ENCODE measurements at regions not wholly inside any gene's neighbourhood (a gene's known extent, or its start where the extent isn't known, plus 50 kb on each side); places are given as distances from the start of the nearest gene placed in this dataset.
A peak's percentile ranks its signal among the peaks of the same experiment; 100 is the strongest.

DNA sequence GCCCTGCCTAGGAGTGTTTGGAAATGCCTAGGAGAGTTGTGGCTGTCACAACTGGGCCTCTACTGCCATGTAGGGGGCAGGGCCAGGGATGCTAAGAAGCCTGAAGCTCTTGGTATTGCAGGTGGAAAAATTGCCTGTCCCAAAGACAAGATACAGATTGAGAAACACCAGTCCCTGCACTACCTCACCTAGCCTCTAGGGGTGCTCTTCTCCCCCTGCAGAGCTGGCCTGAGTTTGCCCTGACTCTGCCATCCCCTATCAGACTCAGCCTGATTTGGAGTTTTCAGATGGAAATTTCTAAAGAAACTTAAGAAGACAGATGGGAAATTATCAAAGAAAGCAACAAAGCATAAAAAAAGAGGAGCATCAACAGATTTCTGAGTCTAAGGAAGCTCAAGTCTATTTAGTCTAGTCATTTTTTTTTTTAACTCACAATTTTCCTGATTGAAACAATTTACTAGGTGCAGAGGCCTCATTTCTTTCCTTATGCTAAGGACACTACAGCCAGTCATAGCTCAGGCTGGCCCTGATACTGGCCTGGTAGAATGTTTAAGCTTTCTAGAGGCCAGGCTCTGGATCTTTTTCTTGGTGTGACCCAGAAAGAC lies 61.4 kb upstream of the LRRN2 start:
- Histone ChIP-seq H2AFZ (ENCODE audit: low read length) (no peak overlapping the region), H3K56ac (replicated peaks; ENCODE audit: insufficient read length, low read depth, low read length) (no peak overlapping the region)

More for the DNA sequence above, 61.4 kb upstream of the LRRN2 start:
- Histone ChIP-seq H2BK20ac (ENCODE audit: low read length) (no peak overlapping the region), H3K18ac (ENCODE audit: extremely low read depth, low read length) (no peak overlapping the region), H3K79me1 (ENCODE audit: low read depth, low read length) (no peaks in the 10 kb centered on the region), H3K36me3 (ENCODE audit: control insufficient read depth in 2 of 4, insufficient read depth in 4 of 4, low read length in 3 of 4) (no peaks in the 10 kb centered on the region), H2BK15ac (ENCODE audit: low read length) (no peak overlapping the region), H2AK5ac (ENCODE audit: low read depth, low read length) (no peak overlapping the region), H2BK5ac (ENCODE audit: low read depth, low read length) (no peak overlapping the region), H3K27ac (ENCODE audit: low read depth, low read length) (no peak overlapping the region), H3K9me3 (ENCODE audit: insufficient read depth in 2 of 2, low read depth in 1 of 2, low read length in 1 of 2) (no peaks in the 10 kb centered on the region), H3K79me2 (ENCODE audit: control insufficient read depth in 1 of 2, insufficient read depth in 2 of 2, low read length in 2 of 2) (no peaks in the 10 kb centered on the region), H2BK120ac (replicated peaks; ENCODE audit: low read depth, low read length) (no peak overlapping the region), H3K9ac (replicated peaks in 1 of 4; ENCODE audit: extremely low read depth in 1 of 4, low read depth in 3 of 4, low read length in 3 of 4) (no peak overlapping the region), H3K27me3 (replicated peaks in 1 of 4; ENCODE audit: control insufficient read depth in 3 of 4, extremely low read depth in 1 of 4, insufficient read depth in 3 of 4, low read length in 3 of 4) (no peaks in the 10 kb centered on the region), H4K20me1 (replicated peaks in 1 of 2; ENCODE audit: control insufficient read depth in 1 of 2, insufficient read depth in 2 of 2, low read length in 2 of 2) (no peaks in the 10 kb centered on the region), H4K8ac (ENCODE audit: extremely low read depth, insufficient read depth, low read length) (no peak overlapping the region), H3K4me2 (ENCODE audit: insufficient read depth in 1 of 2, low read depth in 2 of 2, low read length in 2 of 2) (no peak overlapping the region), H3K4me3 (ENCODE audit: extremely low read depth in 1 of 4, insufficient read depth in 2 of 4, low read depth in 3 of 4, low read length in 4 of 4) (no peak overlapping the region), H3K4me1 (replicated peaks in 1 of 4; ENCODE audit: control insufficient read depth in 3 of 4, insufficient read depth in 4 of 4, low read length in 3 of 4) (peaks cover 0 to 6% (median 4%) of the 10 kb centered on the region in 4 experiments; a peak in 5 of 7 replicates), H3K23ac (ENCODE audit: insufficient read length) (no peak overlapping the region), H3K23me2 (ENCODE audit: low read depth, low read length) (no peaks in the 10 kb centered on the region), H4K5ac (ENCODE audit: insufficient read length, low read depth, low read length) (no peak overlapping the region), H3K14ac (ENCODE audit: insufficient read length) (no peak overlapping the region), H4K91ac (replicated peaks; ENCODE audit: insufficient read length, low read length) (no peak overlapping the region), H3K4ac (replicated peaks; ENCODE audit: insufficient read length, low read depth, low read length) (no peak overlapping the region), H2BK12ac (ENCODE audit: low read depth, low read length) (no peak overlapping the region)
- TF ChIP-seq CEBPB (IDR thresholded peaks at IDR 0.05; ENCODE audit: low read depth, low read length) = peak; percentile 77
- TF ChIP-seq ASH2L (IDR thresholded peaks at IDR 0.05; ENCODE audit: low read length) = no peak
- no peak for TF ChIP-seq EP300 (IDR thresholded peaks at IDR 0.05; ENCODE audit: borderline replicate concordance in 1 of 2, low read depth in 2 of 2, low read length in 2 of 2)
- TF ChIP-seq, protein P1, sequence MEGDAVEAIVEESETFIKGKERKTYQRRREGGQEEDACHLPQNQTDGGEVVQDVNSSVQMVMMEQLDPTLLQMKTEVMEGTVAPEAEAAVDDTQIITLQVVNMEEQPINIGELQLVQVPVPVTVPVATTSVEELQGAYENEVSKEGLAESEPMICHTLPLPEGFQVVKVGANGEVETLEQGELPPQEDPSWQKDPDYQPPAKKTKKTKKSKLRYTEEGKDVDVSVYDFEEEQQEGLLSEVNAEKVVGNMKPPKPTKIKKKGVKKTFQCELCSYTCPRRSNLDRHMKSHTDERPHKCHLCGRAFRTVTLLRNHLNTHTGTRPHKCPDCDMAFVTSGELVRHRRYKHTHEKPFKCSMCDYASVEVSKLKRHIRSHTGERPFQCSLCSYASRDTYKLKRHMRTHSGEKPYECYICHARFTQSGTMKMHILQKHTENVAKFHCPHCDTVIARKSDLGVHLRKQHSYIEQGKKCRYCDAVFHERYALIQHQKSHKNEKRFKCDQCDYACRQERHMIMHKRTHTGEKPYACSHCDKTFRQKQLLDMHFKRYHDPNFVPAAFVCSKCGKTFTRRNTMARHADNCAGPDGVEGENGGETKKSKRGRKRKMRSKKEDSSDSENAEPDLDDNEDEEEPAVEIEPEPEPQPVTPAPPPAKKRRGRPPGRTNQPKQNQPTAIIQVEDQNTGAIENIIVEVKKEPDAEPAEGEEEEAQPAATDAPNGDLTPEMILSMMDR (IDR thresholded peaks at IDR 0.05; ENCODE audit: control extremely low read depth in 1 of 3, insufficient read depth in 1 of 3, low read depth in 1 of 3, low read length in 3 of 3) = peak; percentile 80 to 97 (median 82)
- peak; percentile 55 to 65 for TF ChIP-seq RAD21 (IDR thresholded peaks at IDR 0.05 in 1 of 2, conservative IDR thresholded peaks at IDR 0.05 in 1 of 2; ENCODE audit: low read depth in 2 of 2, low read length in 2 of 2)
- ChIA-PET CTCF (ENCODE audit: partially characterized antibody) (interaction anchor here (0.6 to 13.3 kb wide), 64 partner anchors 9 to 490 kb away, joined by 3 to 239 read pairs (median 4); partner anchors contain the start of gene LRRN2), POLR2A (ENCODE audit: partially characterized antibody) (no interaction called here)
- FAIRE-seq (peak; percentile 97), DNase-seq (ENCODE audit: low read depth in 1 of 2, low spot score in 2 of 2) (peak; percentile 43 to 75)
